ENCODE measurements at regions not wholly inside any gene's neighbourhood (a gene's known extent, or its start where the extent isn't known, plus 50 kb on each side); places are given as distances from the start of the nearest gene placed in this dataset.

GRCh38 chr12:25377469-25378177, 126.9 kb upstream of the KRAS start:
- Histone ChIP-seq H4K5ac (ENCODE audit: insufficient read length, low read depth, low read length) (no peak overlapping the region), H3K4me2 (ENCODE audit: insufficient read depth in 1 of 2, low read depth in 2 of 2, low read length in 2 of 2) (no peak overlapping the region), H3K23me2 (ENCODE audit: low read depth, low read length) (no peaks in the 10 kb centered on the region), H4K8ac (ENCODE audit: extremely low read depth, insufficient read depth, low read length) (no peak overlapping the region), H3K18ac (ENCODE audit: extremely low read depth, low read length) (no peak overlapping the region), H2BK15ac (ENCODE audit: low read length) (0 out of 2 replicates have a peak overlapping the region, but pooled peaks have one; percentile 21), H4K91ac (replicated peaks; ENCODE audit: insufficient read length, low read length) (no peak overlapping the region), H3K4me1 (replicated peaks in 1 of 4; ENCODE audit: control insufficient read depth in 3 of 4, insufficient read depth in 4 of 4, low read length in 3 of 4) (no peaks in the 10 kb centered on the region), H3K27me3 (replicated peaks in 1 of 4; ENCODE audit: control insufficient read depth in 3 of 4, extremely low read depth in 1 of 4, insufficient read depth in 3 of 4, low read length in 3 of 4) (0 out of 7 replicates have a peak, but pooled peaks cover 0 to 2% (median 0%) of the 10 kb centered on the region in 4 experiments), H3K79me2 (ENCODE audit: control insufficient read depth in 1 of 2, insufficient read depth in 2 of 2, low read length in 2 of 2) (no peaks in the 10 kb centered on the region), H3K36me3 (ENCODE audit: control insufficient read depth in 2 of 4, insufficient read depth in 4 of 4, low read length in 3 of 4) (no peaks in the 10 kb centered on the region), H2BK20ac (ENCODE audit: low read length) (no peak overlapping the region), H3K9ac (replicated peaks in 1 of 4; ENCODE audit: extremely low read depth in 1 of 4, low read depth in 3 of 4, low read length in 3 of 4) (no peak overlapping the region), H2BK5ac (ENCODE audit: low read depth, low read length) (no peak overlapping the region), H3K14ac (ENCODE audit: insufficient read length) (no peak overlapping the region), H2AK5ac (ENCODE audit: low read depth, low read length) (no peak overlapping the region), H2BK12ac (ENCODE audit: low read depth, low read length) (no peak overlapping the region), H3K79me1 (ENCODE audit: low read depth, low read length) (no peaks in the 10 kb centered on the region), H3K56ac (replicated peaks; ENCODE audit: insufficient read length, low read depth, low read length) (no peak overlapping the region), H2BK120ac (replicated peaks; ENCODE audit: low read depth, low read length) (no peak overlapping the region), H4K20me1 (replicated peaks in 1 of 2; ENCODE audit: control insufficient read depth in 1 of 2, insufficient read depth in 2 of 2, low read length in 2 of 2) (no peaks in the 10 kb centered on the region), H3K23ac (ENCODE audit: insufficient read length) (no peak overlapping the region), H3K4me3 (ENCODE audit: extremely low read depth in 1 of 4, insufficient read depth in 2 of 4, low read depth in 3 of 4, low read length in 4 of 4) (no peak overlapping the region), H3K27ac (ENCODE audit: low read depth, low read length) (no peak overlapping the region), H3K4ac (replicated peaks; ENCODE audit: insufficient read length, low read depth, low read length) (no peak overlapping the region), H3K9me3 (ENCODE audit: insufficient read depth in 2 of 2, low read depth in 1 of 2, low read length in 1 of 2) (no peaks in the 10 kb centered on the region), H2AFZ (ENCODE audit: low read length) (no peak overlapping the region)
- WGBS, 2 experiments (ENCODE audit: extremely low coverage in 1 of 2, insufficient coverage in 1 of 2, insufficient read length in 1 of 2, insufficient replicate concordance in 2 of 2, low coverage in 1 of 2, low lambda C conversion rate in 2 of 2, missing lambda C conversion rate in 1 of 2), result 90% methylated on average over 5 of the region's 5 CpGs; no CpG with 5 or more reads in 1 of the 2 experiments
- ChIA-PET CTCF (ENCODE audit: partially characterized antibody) (interaction anchor here (1.1 to 1.4 kb wide), 2 partner anchors 9 to 14 kb away, joined by 3 to 5 read pairs; no protein-coding TSS in a partner anchor), POLR2A (ENCODE audit: partially characterized antibody) (interaction anchor here (0.6 kb wide), 1 partner anchor 1437 kb away, joined by 3 read pairs; no protein-coding TSS in a partner anchor)
- FAIRE-seq (no peak), DNase-seq (ENCODE audit: low read depth in 1 of 2, low spot score in 2 of 2) (no peak)
- no peak for TF ChIP-seq SP1 (IDR thresholded peaks at IDR 0.05; ENCODE audit: low read depth, low read length)
- no peak for TF ChIP-seq CREB1 (IDR thresholded peaks at IDR 0.05)
- TF ChIP-seq SUZ12 (IDR thresholded peaks at IDR 0.05; ENCODE audit: low read length), result no peak
- no peak for TF ChIP-seq CEBPB (IDR thresholded peaks at IDR 0.05; ENCODE audit: low read depth, low read length)
- no peak for TF ChIP-seq GTF2F1 (IDR thresholded peaks at IDR 0.05; ENCODE audit: borderline replicate concordance, low read depth, low read length)
- TF ChIP-seq JUN (IDR thresholded peaks at IDR 0.05; ENCODE audit: low read depth, low read length), result no peak
- TF ChIP-seq CHD2 (IDR thresholded peaks at IDR 0.05; ENCODE audit: low read length), result no peak
- TF ChIP-seq POLR2AphosphoS5 (IDR thresholded peaks at IDR 0.05; ENCODE audit: low read depth, low read length), result no peak
- no peak for TF ChIP-seq TAF1 (IDR thresholded peaks at IDR 0.05; ENCODE audit: low read depth, low read length)
- TF ChIP-seq HDAC2 (IDR thresholded peaks at IDR 0.05; ENCODE audit: borderline replicate concordance in 1 of 2, low read depth in 2 of 2, low read length in 2 of 2), result no peak
- TF ChIP-seq NANOG (IDR thresholded peaks at IDR 0.05; ENCODE audit: insufficient read depth, low read depth, low read length, poor library complexity, severe bottlenecking), result no peak

Data from H1 (cell line).